Uterus (tissue), 3 donors: ENCODE measurements at regions not wholly inside any gene's neighbourhood (a gene's known extent, or its start where the extent isn't known, plus 50 kb on each side); places are given as distances from the start of the nearest gene placed in this dataset.
A peak's percentile ranks its signal among the peaks of the same experiment; 100 is the strongest.

Experiments
- DNase-seq, 2 donors: peaks; one replicate each; pipeline ENCODE4 v3.0.0-alpha.2; 2019 to 2020
- H3K27ac ChIP-seq, 2 donors: fragments of 200-600 bp; sonication (generic); 1 replicate in 1 of 2; 2 replicates in 1 of 2; pipeline ENCODE4 v1.5.1; 2016 to 2018
- H3K27me3 ChIP-seq, 2 donors: fragments of 200-600 bp; sonication (generic); one replicate each; pipeline ENCODE4 v1.5.1; 2018 to 2019; ENCODE audit warnings: control low read depth in 1 of 2
- H3K36me3 ChIP-seq, 2 donors: fragments of 200-600 bp; sonication (generic); one replicate each; pipeline ENCODE4 v1.5.1; 2019; ENCODE audit warnings: control low read depth in 1 of 2
- H3K4me1 ChIP-seq, 2 donors: fragments of 200-600 bp; sonication (generic); one replicate each; pipeline ENCODE4 v1.5.1; 2018 to 2019; ENCODE audit warnings: control low read depth in 1 of 2
- H3K4me3 ChIP-seq, 2 donors: fragments of 200-600 bp; sonication (generic); 1 replicate in 1 of 2; 2 replicates in 1 of 2; pipeline ENCODE4 v1.5.1; 2018 to 2019; ENCODE audit warnings: mild to moderate bottlenecking in 1 of 2
- H3K9me3 ChIP-seq, 2 donors: fragments of 200-600 bp; sonication (generic); one replicate each; pipeline ENCODE4 v1.5.1; 2019; ENCODE audit warnings: control low read depth in 1 of 2
- CTCF ChIP-seq, 4 experiments: fragments of 200-600 bp in 2 of 4; fragments of 450-650 bp in 2 of 4; sonication (generic) in 2 of 4; IDR thresholded peaks; one replicate each; pipeline ENCODE4 v1.5.1; 2016 to 2019; ENCODE audit warnings: antibody characterized with exemption in 4 of 4, mild to moderate bottlenecking in 2 of 4, moderate library complexity in 1 of 4
- POLR2A ChIP-seq, 2 donors: fragments of 450-650 bp; IDR thresholded peaks; one replicate each; pipeline ENCODE4 v1.6.1; 2016; ENCODE audit warnings: antibody characterized with exemption in 2 of 2, mild to moderate bottlenecking in 1 of 2, moderate library complexity in 1 of 2
- intact Hi-C: fragments of 100-400 bp; cut with DNase I; formaldehyde crosslinking; loops from one replicate; pipeline ENCODE4 v1.15.1; 2023; ENCODE audit warnings: low total_unique reads
- donor health status: DM: yes; HTN: yes; CAD: no.

DNA sequence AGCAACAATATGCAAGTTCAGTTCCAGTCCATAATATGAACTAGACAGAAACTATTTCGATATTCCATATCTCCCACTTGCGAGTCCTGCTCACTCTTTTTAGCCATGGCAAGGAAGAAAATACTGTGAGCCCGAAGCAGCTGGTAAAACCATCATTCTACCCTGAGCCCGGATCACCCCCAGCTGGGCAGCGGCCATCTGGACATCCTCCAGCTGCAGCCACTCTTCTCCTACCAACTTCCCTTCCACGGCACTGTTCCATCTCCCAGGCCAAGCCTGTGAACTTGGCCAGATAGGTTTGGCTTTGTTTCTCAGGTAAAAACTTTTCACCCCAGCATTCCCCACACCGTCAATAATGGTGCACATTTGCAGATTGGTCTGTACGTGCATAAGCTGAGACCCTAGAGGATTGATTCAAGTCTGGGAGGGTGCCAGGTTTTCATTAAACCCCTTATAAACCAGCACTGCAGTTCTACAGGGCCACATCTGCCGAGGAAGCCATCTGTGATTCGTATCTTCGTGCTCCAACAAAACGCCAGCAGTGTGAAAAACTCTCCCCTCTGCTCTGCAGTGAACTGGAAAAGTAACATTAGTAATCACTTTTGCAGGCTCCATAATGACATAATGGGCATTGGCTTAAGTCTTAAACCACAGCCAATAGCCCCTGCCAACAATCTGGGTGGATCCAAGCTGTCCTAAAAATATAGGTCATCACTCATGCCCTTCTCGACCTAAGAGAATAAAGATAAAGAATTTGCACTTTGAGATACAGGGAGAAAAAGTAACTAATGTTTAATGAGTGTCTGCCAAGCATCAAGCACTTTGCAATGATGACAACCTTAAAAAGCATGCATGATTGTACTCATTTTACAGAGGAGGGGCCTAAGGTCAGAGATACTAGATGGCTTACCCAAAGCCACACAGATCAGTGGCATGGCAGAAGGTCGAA, 205.1 kb downstream of the PLPP3 start:
- Histone ChIP-seq H3K27ac (peak overlapping the region in 1 of 2 donors; percentile 70), H3K27me3 (no peaks in the 10 kb centered on the region), H3K4me3 (no peak overlapping the region), H3K4me1 (peaks cover 5 to 16% of the 10 kb centered on the region in 2 donors), H3K36me3 (no peaks in the 10 kb centered on the region), H3K9me3 (no peaks in the 10 kb centered on the region)
- intact Hi-C loops, result no loop called here
- DNase-seq, result no peak
- TF ChIP-seq CTCF (IDR thresholded peaks at IDR 0.05) (no peak), POLR2A (IDR thresholded peaks at IDR 0.05) (no peak)

- intact Hi-C loops, result no loop called here
- no peaks in the 10 kb centered on the region for H3K36me3 ChIP-seq
- no peak overlapping the region for H3K4me3 ChIP-seq
- DNase-seq, result no peak
- H3K9me3 ChIP-seq, result no peaks in the 10 kb centered on the region
- H3K4me1 ChIP-seq, result peaks cover 0 to 12% of the 10 kb centered on the region in 2 donors
- TF ChIP-seq POLR2A (IDR thresholded peaks at IDR 0.05), result no peak
- no peak for TF ChIP-seq CTCF (IDR thresholded peaks at IDR 0.05)
- no peaks in the 10 kb centered on the region for H3K27me3 ChIP-seq
- H3K27ac ChIP-seq, result no peak overlapping the region
Observed at GRCh38 chr1:56370513-56370912, 208.8 kb downstream of the PLPP3 start.

- H3K27ac ChIP-seq, result no peak overlapping the region
- TF ChIP-seq POLR2A (IDR thresholded peaks at IDR 0.05) (no peak), CTCF (IDR thresholded peaks at IDR 0.05) (no peak)
- intact Hi-C loops, result no loop called here
- H3K9me3 ChIP-seq, result no peaks in the 10 kb centered on the region
- H3K4me3 ChIP-seq, result no peak overlapping the region
- H3K36me3 ChIP-seq, result no peaks in the 10 kb centered on the region
- no peaks in the 10 kb centered on the region for H3K27me3 ChIP-seq
- DNase-seq, result no peak
- no peaks in the 10 kb centered on the region for H3K4me1 ChIP-seq
Observed at GRCh38 chr1:56363007-56363770, 216.2 kb downstream of the PLPP3 start.

GRCh38 chr1:56360021-56360420, 219.3 kb downstream of the PLPP3 start:
- TF ChIP-seq POLR2A (IDR thresholded peaks at IDR 0.05) (no peak), CTCF (IDR thresholded peaks at IDR 0.05) (no peak)
- intact Hi-C loops, result no loop called here
- no peaks in the 10 kb centered on the region for H3K9me3 ChIP-seq
- H3K4me3 ChIP-seq, result no peak overlapping the region
- no peak overlapping the region for H3K27ac ChIP-seq
- H3K27me3 ChIP-seq, result no peaks in the 10 kb centered on the region
- no peaks in the 10 kb centered on the region for H3K36me3 ChIP-seq
- DNase-seq, result no peak
- no peaks in the 10 kb centered on the region for H3K4me1 ChIP-seq

GRCh38 chr1:56359056-56359455, 220.3 kb downstream of the PLPP3 start:
- no peak overlapping the region for H3K4me3 ChIP-seq
- intact Hi-C loops, result no loop called here
- TF ChIP-seq CTCF (IDR thresholded peaks at IDR 0.05), result no peak
- TF ChIP-seq POLR2A (IDR thresholded peaks at IDR 0.05), result no peak
- no peaks in the 10 kb centered on the region for H3K27me3 ChIP-seq
- H3K4me1 ChIP-seq, result no peaks in the 10 kb centered on the region
- H3K27ac ChIP-seq, result no peak overlapping the region
- no peaks in the 10 kb centered on the region for H3K36me3 ChIP-seq
- no peaks in the 10 kb centered on the region for H3K9me3 ChIP-seq
- DNase-seq, result no peak
